Neural cell (in vitro differentiated cells): ENCODE measurements at regions not wholly inside any gene's neighbourhood (a gene's known extent, or its start where the extent isn't known, plus 50 kb on each side); places are given as distances from the start of the nearest gene placed in this dataset.

Experiments used
- H2AFZ ChIP-seq: fragments of 200-600, 300-800 bp; sonication (generic), shearing (Covaris generic); 2 replicates; pipeline ENCODE4 v1.6.0; 2014; ENCODE audit warnings: low read depth, mild to moderate bottlenecking, antibody characterized with exemption, low read length, moderate library complexity
- H3F3A ChIP-seq: fragments of 200-600 bp; shearing (Covaris generic); 2 replicates; pipeline ENCODE4 v1.6.1; 2016; ENCODE audit warnings: mild to moderate bottlenecking, moderate library complexity, mixed read lengths, antibody characterized with exemption, low read length; ENCODE audit not compliant: insufficient read depth, poor library complexity, severe bottlenecking
- H3K27ac ChIP-seq: fragments of 200-600, 300-800 bp; sonication (generic), shearing (Covaris generic); 2 replicates; pipeline ENCODE4 v1.5.1; 2014; ENCODE audit warnings: mild to moderate bottlenecking, low read length, moderate library complexity
- H3K27me3 ChIP-seq: fragments of 300-800, 200-600 bp; sonication (generic), shearing (Covaris generic); 2 replicates; pipeline ENCODE4 v1.6.0; 2014; ENCODE audit warnings: mild to moderate bottlenecking, low read depth, low read length, moderate library complexity; ENCODE audit not compliant: insufficient read depth
- H3K36me3 ChIP-seq: fragments of 300-800, 200-600 bp; sonication (generic), shearing (Covaris generic); 2 replicates; pipeline ENCODE4 v1.5.1; 2014; ENCODE audit warnings: mild to moderate bottlenecking, antibody characterized with exemption, low read length, moderate library complexity; ENCODE audit not compliant: insufficient read depth
- H3K4me2 ChIP-seq: fragments of 300-800, 200-600 bp; sonication (generic), shearing (Covaris generic); 2 replicates; pipeline ENCODE4 v1.6.0; 2014; ENCODE audit warnings: mild to moderate bottlenecking, low read length
- H3K4me3 ChIP-seq: fragments of 300-800, 200-600 bp; sonication (generic), shearing (Covaris generic); 2 replicates; pipeline ENCODE4 v1.5.1; 2014; ENCODE audit warnings: mild to moderate bottlenecking, low read length, moderate library complexity
- H3K79me2 ChIP-seq: fragments of 200-600 bp; shearing (Covaris generic); replicated peaks from 2 replicates; pipeline ENCODE4 v1.6.0; 2014; ENCODE audit warnings: mild to moderate bottlenecking, low read length, moderate library complexity; ENCODE audit not compliant: insufficient read depth
- H3K9ac ChIP-seq: fragments of 300-800, 200-600 bp; sonication (generic), shearing (Covaris generic); 2 replicates; pipeline ENCODE4 v1.6.1; 2016; ENCODE audit warnings: mild to moderate bottlenecking, low read length, mixed read lengths
- H3K9me2 ChIP-seq: fragments of 200-600 bp; shearing (Covaris generic); 2 replicates; pipeline ENCODE4 v1.6.1; 2016; ENCODE audit warnings: mild to moderate bottlenecking, low read length, mixed read lengths; ENCODE audit not compliant: insufficient read depth
- H3K9me3 ChIP-seq: fragments of 200-600, 300-800 bp; sonication (generic), shearing (Covaris generic); 2 replicates; pipeline ENCODE4 v1.6.1; 2016; ENCODE audit warnings: mild to moderate bottlenecking, mixed run types, low read length, moderate library complexity, mixed read lengths
- H4K20me1 ChIP-seq: fragments of 200-600 bp; shearing (Covaris generic); 2 replicates; pipeline ENCODE4 v1.6.1; 2016; ENCODE audit warnings: mild to moderate bottlenecking, mixed run types; ENCODE audit not compliant: insufficient read depth
- EP300 ChIP-seq: fragments of 450-650 bp; conservative IDR thresholded peaks from 2 replicates; pipeline ENCODE4 v1.6.1; 2014; ENCODE audit warnings: antibody characterized with exemption, mild to moderate bottlenecking, moderate library complexity; ENCODE audit not compliant: poor library complexity, severe bottlenecking
- EZH2 ChIP-seq: fragments of 200-600, 300-800 bp; shearing (Covaris generic), sonication (generic); IDR thresholded peaks from 2 replicates; pipeline ENCODE4 v1.6.1; 2014; ENCODE audit warnings: antibody characterized with exemption, low read length, borderline replicate concordance, mild to moderate bottlenecking; ENCODE audit not compliant: insufficient read depth, poor library complexity, severe bottlenecking
- MXI1 ChIP-seq: fragments of 450-650 bp; conservative IDR thresholded peaks from 2 replicates; pipeline ENCODE4 v1.6.1; 2014; ENCODE audit warnings: antibody characterized with exemption, mild to moderate bottlenecking; ENCODE audit not compliant: poor library complexity, severe bottlenecking
- POLR2AphosphoS5 ChIP-seq: IDR thresholded peaks from 2 replicates; pipeline ENCODE4 v1.6.1; 2012
- RAD21 ChIP-seq: fragments of 450-650 bp; conservative IDR thresholded peaks from 2 replicates; pipeline ENCODE4 v1.6.1; 2014; ENCODE audit warnings: antibody characterized with exemption, mild to moderate bottlenecking, moderate library complexity
- SMC3 ChIP-seq: fragments of 450-650 bp; conservative IDR thresholded peaks from 2 replicates; pipeline ENCODE4 v1.6.1; 2014; ENCODE audit warnings: antibody characterized with exemption, mild to moderate bottlenecking, moderate library complexity; ENCODE audit not compliant: poor library complexity
- TAF1 ChIP-seq: IDR thresholded peaks from 2 replicates; pipeline ENCODE4 v1.6.1; 2012; ENCODE audit warnings: low read depth
- TF ChIP-seq, protein P1 (sequence below): IDR thresholded peaks from 2 replicates; pipeline ENCODE4 v1.6.1; 2012; ENCODE audit warnings: borderline replicate concordance
- TF ChIP-seq, protein P2 (sequence below): fragments of 450-650 bp; IDR thresholded peaks from 2 replicates; pipeline ENCODE4 v1.5.1; 2014; ENCODE audit warnings: antibody characterized with exemption, mild to moderate bottlenecking, moderate library complexity; ENCODE audit not compliant: poor library complexity, severe bottlenecking

DNA sequence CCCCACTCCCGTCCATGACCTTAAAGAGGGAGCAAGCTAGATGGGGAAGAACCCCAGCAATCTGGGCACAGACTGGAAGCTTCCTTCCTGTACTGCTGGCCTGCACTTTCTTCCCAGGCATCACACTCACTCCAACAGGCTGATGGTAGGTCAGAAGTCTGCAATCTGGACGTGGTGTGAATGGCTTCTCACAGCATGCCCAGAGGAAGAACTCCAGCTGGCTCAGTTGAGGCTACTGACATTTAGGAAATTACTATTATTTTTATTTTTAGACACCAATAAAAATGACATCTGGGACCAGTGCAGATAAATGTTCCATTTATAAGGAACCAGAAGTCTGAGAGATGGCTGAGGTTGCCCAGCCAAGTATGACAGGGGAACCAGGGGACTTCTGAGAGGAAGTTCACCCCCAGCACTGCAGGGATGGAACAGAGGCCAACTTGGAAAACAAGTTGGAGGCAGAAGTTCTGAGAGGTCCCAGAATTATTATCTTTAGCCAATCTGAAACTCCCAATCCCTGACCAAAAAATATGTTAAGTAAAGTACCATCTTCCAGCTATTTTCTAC lies 163.8 kb upstream of the CTNNB1 start:
- H3K27ac ChIP-seq: no peak overlapping the region
- no peak overlapping the region for H3K4me3 ChIP-seq
- no peaks in the 10 kb centered on the region for H3K9me2 ChIP-seq
- no peaks in the 10 kb centered on the region for H3K9me3 ChIP-seq
- no peaks in the 10 kb centered on the region for H3F3A ChIP-seq
- H3K9ac ChIP-seq: no peak overlapping the region
- no peak for TF ChIP-seq RAD21
- no peak for TF ChIP-seq SMC3
- TF ChIP-seq, protein P1, sequence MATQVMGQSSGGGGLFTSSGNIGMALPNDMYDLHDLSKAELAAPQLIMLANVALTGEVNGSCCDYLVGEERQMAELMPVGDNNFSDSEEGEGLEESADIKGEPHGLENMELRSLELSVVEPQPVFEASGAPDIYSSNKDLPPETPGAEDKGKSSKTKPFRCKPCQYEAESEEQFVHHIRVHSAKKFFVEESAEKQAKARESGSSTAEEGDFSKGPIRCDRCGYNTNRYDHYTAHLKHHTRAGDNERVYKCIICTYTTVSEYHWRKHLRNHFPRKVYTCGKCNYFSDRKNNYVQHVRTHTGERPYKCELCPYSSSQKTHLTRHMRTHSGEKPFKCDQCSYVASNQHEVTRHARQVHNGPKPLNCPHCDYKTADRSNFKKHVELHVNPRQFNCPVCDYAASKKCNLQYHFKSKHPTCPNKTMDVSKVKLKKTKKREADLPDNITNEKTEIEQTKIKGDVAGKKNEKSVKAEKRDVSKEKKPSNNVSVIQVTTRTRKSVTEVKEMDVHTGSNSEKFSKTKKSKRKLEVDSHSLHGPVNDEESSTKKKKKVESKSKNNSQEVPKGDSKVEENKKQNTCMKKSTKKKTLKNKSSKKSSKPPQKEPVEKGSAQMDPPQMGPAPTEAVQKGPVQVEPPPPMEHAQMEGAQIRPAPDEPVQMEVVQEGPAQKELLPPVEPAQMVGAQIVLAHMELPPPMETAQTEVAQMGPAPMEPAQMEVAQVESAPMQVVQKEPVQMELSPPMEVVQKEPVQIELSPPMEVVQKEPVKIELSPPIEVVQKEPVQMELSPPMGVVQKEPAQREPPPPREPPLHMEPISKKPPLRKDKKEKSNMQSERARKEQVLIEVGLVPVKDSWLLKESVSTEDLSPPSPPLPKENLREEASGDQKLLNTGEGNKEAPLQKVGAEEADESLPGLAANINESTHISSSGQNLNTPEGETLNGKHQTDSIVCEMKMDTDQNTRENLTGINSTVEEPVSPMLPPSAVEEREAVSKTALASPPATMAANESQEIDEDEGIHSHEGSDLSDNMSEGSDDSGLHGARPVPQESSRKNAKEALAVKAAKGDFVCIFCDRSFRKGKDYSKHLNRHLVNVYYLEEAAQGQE: no peak
- TF ChIP-seq EP300: no peak
- TF ChIP-seq MXI1: no peak
- no peak for TF ChIP-seq EZH2
- no peak for TF ChIP-seq TAF1
- TF ChIP-seq, protein P2, sequence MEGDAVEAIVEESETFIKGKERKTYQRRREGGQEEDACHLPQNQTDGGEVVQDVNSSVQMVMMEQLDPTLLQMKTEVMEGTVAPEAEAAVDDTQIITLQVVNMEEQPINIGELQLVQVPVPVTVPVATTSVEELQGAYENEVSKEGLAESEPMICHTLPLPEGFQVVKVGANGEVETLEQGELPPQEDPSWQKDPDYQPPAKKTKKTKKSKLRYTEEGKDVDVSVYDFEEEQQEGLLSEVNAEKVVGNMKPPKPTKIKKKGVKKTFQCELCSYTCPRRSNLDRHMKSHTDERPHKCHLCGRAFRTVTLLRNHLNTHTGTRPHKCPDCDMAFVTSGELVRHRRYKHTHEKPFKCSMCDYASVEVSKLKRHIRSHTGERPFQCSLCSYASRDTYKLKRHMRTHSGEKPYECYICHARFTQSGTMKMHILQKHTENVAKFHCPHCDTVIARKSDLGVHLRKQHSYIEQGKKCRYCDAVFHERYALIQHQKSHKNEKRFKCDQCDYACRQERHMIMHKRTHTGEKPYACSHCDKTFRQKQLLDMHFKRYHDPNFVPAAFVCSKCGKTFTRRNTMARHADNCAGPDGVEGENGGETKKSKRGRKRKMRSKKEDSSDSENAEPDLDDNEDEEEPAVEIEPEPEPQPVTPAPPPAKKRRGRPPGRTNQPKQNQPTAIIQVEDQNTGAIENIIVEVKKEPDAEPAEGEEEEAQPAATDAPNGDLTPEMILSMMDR: no peak
- no peak for TF ChIP-seq POLR2AphosphoS5
- no peaks in the 10 kb centered on the region for H3K36me3 ChIP-seq
- H3K4me2 ChIP-seq: no peak overlapping the region
- H4K20me1 ChIP-seq: no peaks in the 10 kb centered on the region
- no peaks in the 10 kb centered on the region for H3K79me2 ChIP-seq
- H3K27me3 ChIP-seq: no peaks in the 10 kb centered on the region
- H2AFZ ChIP-seq: no peak overlapping the region

DNA sequence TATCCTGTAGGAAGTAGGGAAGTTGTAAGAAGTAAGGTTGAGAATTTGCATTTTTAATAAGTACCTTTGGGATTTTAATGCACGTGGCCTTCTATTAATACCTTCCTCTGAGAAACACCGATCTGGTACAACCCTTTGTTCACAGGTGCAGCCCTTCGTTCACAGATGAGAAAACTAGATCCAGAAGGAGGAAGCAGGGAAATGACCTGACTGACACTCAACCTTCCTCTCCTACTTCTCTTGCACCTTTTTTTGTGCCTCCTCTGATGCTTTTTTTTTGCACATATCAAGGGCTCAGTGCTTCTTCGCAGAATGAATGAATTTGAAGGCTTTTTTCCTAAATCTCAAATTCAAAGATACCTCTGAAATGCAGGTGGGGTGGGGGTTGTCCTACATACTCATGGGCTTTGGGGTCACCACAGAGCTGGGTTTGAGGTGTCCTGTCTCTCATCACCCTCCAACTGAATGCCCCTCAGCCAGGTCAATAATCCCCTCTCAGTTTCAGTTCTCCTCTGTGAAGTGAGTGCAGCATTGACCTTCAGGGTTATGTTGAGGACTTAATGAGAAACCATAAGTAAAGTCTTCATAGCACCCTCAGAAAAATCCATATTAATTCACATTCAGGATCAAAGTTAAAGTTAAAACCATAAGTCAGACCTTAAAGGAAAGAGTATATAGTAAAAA lies 161.5 kb upstream of the CTNNB1 start:
- H3K9me2 ChIP-seq: no peaks in the 10 kb centered on the region
- H3K27me3 ChIP-seq: no peaks in the 10 kb centered on the region
- H3K4me2 ChIP-seq: no peak overlapping the region
- no peak overlapping the region for H3K27ac ChIP-seq
- no peaks in the 10 kb centered on the region for H4K20me1 ChIP-seq
- H3F3A ChIP-seq: no peaks in the 10 kb centered on the region
- no peak for TF ChIP-seq TAF1
- TF ChIP-seq POLR2AphosphoS5: no peak
- TF ChIP-seq MXI1: no peak
- TF ChIP-seq RAD21: no peak
- no peak for TF ChIP-seq SMC3
- TF ChIP-seq EP300: no peak
- no peak for TF ChIP-seq EZH2
- TF ChIP-seq, protein P1: no peak
- TF ChIP-seq, protein P2: no peak
- no peak overlapping the region for H3K9ac ChIP-seq
- no peaks in the 10 kb centered on the region for H3K79me2 ChIP-seq
- H2AFZ ChIP-seq: no peak overlapping the region
- H3K36me3 ChIP-seq: no peaks in the 10 kb centered on the region
- no peaks in the 10 kb centered on the region for H3K9me3 ChIP-seq
- no peak overlapping the region for H3K4me3 ChIP-seq
